H1 (cell line): ENCODE measurements at regions not wholly inside any gene's neighbourhood (a gene's known extent, or its start where the extent isn't known, plus 50 kb on each side); places are given as distances from the start of the nearest gene placed in this dataset.

Experiments used
- CTCF ChIA-PET: fragments of 300-600 bp; sonication (Branson Sonifier 250); formaldehyde crosslinking; loops from one replicate; lab custom pipeline; 2021; ENCODE audit not compliant: partially characterized antibody; lab: Charles Lee
- POLR2A ChIA-PET: fragments of 300-600 bp; sonication (Branson Sonifier 250); formaldehyde crosslinking; loops from one replicate; lab custom pipeline; 2021; ENCODE audit warnings: inconsistent platforms; ENCODE audit not compliant: partially characterized antibody; lab: Charles Lee
- DNase-seq, 2 experiments: peaks; one replicate each; pipeline versions ENCODE4 v3.0.0 to v3.0.0-alpha.2; 2010 to 2022; ENCODE audit warnings: low spot score in 2 of 2, low read depth in 1 of 2, mixed read lengths in 1 of 2
- FAIRE-seq: peaks from 2 replicates; lab custom pipeline; 2011; peaks lifted over from hg19 to GRCh38; lab: Jason Lieb, UNC
- H2AFZ ChIP-seq: 2 replicates; pipeline ENCODE4 v1.8.1; 2012; ENCODE audit warnings: low read length, inconsistent platforms
- H2AK5ac ChIP-seq: 2 replicates; pipeline ENCODE4 v1.6.1; 2013; ENCODE audit warnings: low read depth, low read length
- H2BK120ac ChIP-seq: replicated peaks from 2 replicates; pipeline ENCODE3; 2013; ENCODE audit warnings: low read depth, low read length, inconsistent platforms
- H2BK12ac ChIP-seq: 2 replicates; pipeline ENCODE4 v1.6.1; 2013; ENCODE audit warnings: low read depth, low read length
- H2BK15ac ChIP-seq: 2 replicates; pipeline ENCODE4 v1.6.1; 2013; ENCODE audit warnings: low read length
- H2BK20ac ChIP-seq: 2 replicates; pipeline ENCODE4 v1.6.1; 2013; ENCODE audit warnings: low read length
- H2BK5ac ChIP-seq: 2 replicates; pipeline ENCODE4 v1.6.1; 2013; ENCODE audit warnings: low read depth, low read length
- H3K14ac ChIP-seq: 2 replicates; pipeline ENCODE4 v1.6.1; 2013; ENCODE audit warnings: inconsistent platforms; ENCODE audit not compliant: insufficient read length
- H3K18ac ChIP-seq: 2 replicates; pipeline ENCODE4 v1.6.1; 2013; ENCODE audit warnings: low read length; ENCODE audit errors: extremely low read depth
- H3K23ac ChIP-seq: 2 replicates; pipeline ENCODE4 v1.6.1; 2013; ENCODE audit warnings: inconsistent platforms; ENCODE audit not compliant: insufficient read length
- H3K23me2 ChIP-seq: 2 replicates; pipeline ENCODE4 v1.6.1; 2013; ENCODE audit warnings: low read depth, low read length
- H3K27ac ChIP-seq: 2 replicates; pipeline ENCODE4 v1.6.1; 2011; ENCODE audit warnings: low read depth, low read length, inconsistent platforms
- H3K27me3 ChIP-seq, 4 experiments: replicated peaks in 1 of 4; 1 replicate in 1 of 4; 2 replicates in 3 of 4; pipeline versions ENCODE4 v1.6.1 to v1.8.1; 2011 to 2013; ENCODE audit warnings: low read length in 3 of 4, mild to moderate bottlenecking in 3 of 4, inconsistent platforms in 2 of 4, mixed read lengths in 2 of 4, moderate library complexity in 1 of 4; ENCODE audit not compliant: control insufficient read depth in 3 of 4, insufficient read depth in 3 of 4; ENCODE audit errors: extremely low read depth in 1 of 4
- H3K36me3 ChIP-seq, 4 experiments: 2 replicates each; pipeline versions ENCODE4 v1.6.1 to v1.8.1; 2011 to 2013; ENCODE audit warnings: mild to moderate bottlenecking in 4 of 4, low read length in 3 of 4, moderate library complexity in 2 of 4, control low read depth in 1 of 4, inconsistent platforms in 1 of 4; ENCODE audit not compliant: insufficient read depth in 4 of 4, control insufficient read depth in 2 of 4
- H3K4ac ChIP-seq: replicated peaks from 2 replicates; pipeline ENCODE3; 2013; ENCODE audit warnings: low read length, low read depth, mixed read lengths, inconsistent platforms; ENCODE audit not compliant: insufficient read length
- H3K4me1 ChIP-seq, 4 experiments: replicated peaks in 1 of 4; 1 replicate in 1 of 4; 2 replicates in 3 of 4; pipeline versions ENCODE4 v1.6.1 to v1.8.1; 2011 to 2013; ENCODE audit warnings: low read length in 3 of 4, inconsistent platforms in 2 of 4, mixed read lengths in 1 of 4; ENCODE audit not compliant: insufficient read depth in 4 of 4, control insufficient read depth in 3 of 4
- H3K4me2 ChIP-seq, 2 experiments: 2 replicates each; pipeline versions ENCODE4 v1.6.1 to v1.8.1; 2011 to 2013; ENCODE audit warnings: low read depth in 2 of 2, low read length in 2 of 2, control low read depth in 1 of 2, inconsistent platforms in 1 of 2, mild to moderate bottlenecking in 1 of 2; ENCODE audit not compliant: insufficient read depth in 1 of 2
- H3K4me3 ChIP-seq, 4 experiments: fragments of 200-600, 300-600 bp in 1 of 4; sonication (generic), shearing (Covaris generic), sonication (Bioruptor Twin) in 1 of 4; 2 replicates each; pipeline versions ENCODE4 v1.5.1 to v1.8.1; 2011 to 2016; ENCODE audit warnings: low read length in 4 of 4, low read depth in 3 of 4, control low read depth in 2 of 4, inconsistent platforms in 2 of 4, mild to moderate bottlenecking in 2 of 4, mixed read lengths in 1 of 4, moderate library complexity in 1 of 4; ENCODE audit not compliant: insufficient read depth in 2 of 4; ENCODE audit errors: extremely low read depth in 1 of 4
- H3K56ac ChIP-seq: replicated peaks from 2 replicates; pipeline ENCODE3; 2013; ENCODE audit warnings: low read depth, mild to moderate bottlenecking, mixed read lengths, low read length, inconsistent platforms; ENCODE audit not compliant: insufficient read length
- H3K79me1 ChIP-seq: 2 replicates; pipeline ENCODE4 v1.6.1; 2013; ENCODE audit warnings: low read depth, low read length, control low read depth
- H3K79me2 ChIP-seq, 2 experiments: 2 replicates each; pipeline versions ENCODE4 v1.6.1 to v1.8.1; 2012 to 2013; ENCODE audit warnings: low read length in 2 of 2, mild to moderate bottlenecking in 2 of 2, inconsistent platforms in 1 of 2; ENCODE audit not compliant: insufficient read depth in 2 of 2, control insufficient read depth in 1 of 2
- H3K9ac ChIP-seq, 4 experiments: replicated peaks in 1 of 4; 1 replicate in 1 of 4; 2 replicates in 3 of 4; pipeline versions ENCODE4 v1.6.1 to v1.8.1; 2011 to 2013; ENCODE audit warnings: low read depth in 3 of 4, low read length in 3 of 4, control low read depth in 2 of 4, mild to moderate bottlenecking in 2 of 4, moderate library complexity in 2 of 4, inconsistent platforms in 1 of 4; ENCODE audit errors: extremely low read depth in 1 of 4
- H3K9me3 ChIP-seq, 2 experiments: 2 replicates each; pipeline versions ENCODE4 v1.6.1 to v1.8.1; 2012 to 2013; ENCODE audit warnings: mild to moderate bottlenecking in 2 of 2, moderate library complexity in 2 of 2, control low read depth in 1 of 2, inconsistent platforms in 1 of 2, low read depth in 1 of 2, low read length in 1 of 2, mixed read lengths in 1 of 2; ENCODE audit not compliant: insufficient read depth in 2 of 2
- H4K20me1 ChIP-seq, 2 experiments: replicated peaks in 1 of 2; 2 replicates each; pipeline versions ENCODE3 to v1.8.1; 2011 to 2013; ENCODE audit warnings: inconsistent platforms in 2 of 2, low read length in 2 of 2, mild to moderate bottlenecking in 1 of 2; ENCODE audit not compliant: insufficient read depth in 2 of 2, control insufficient read depth in 1 of 2
- H4K5ac ChIP-seq: 2 replicates; pipeline ENCODE4 v1.6.1; 2013; ENCODE audit warnings: low read length, low read depth, mixed read lengths, inconsistent platforms; ENCODE audit not compliant: insufficient read length
- H4K8ac ChIP-seq: 2 replicates; pipeline ENCODE4 v1.8.0; 2013; ENCODE audit warnings: mild to moderate bottlenecking, moderate library complexity, low read length, inconsistent platforms; ENCODE audit not compliant: insufficient read depth; ENCODE audit errors: extremely low read depth
- H4K91ac ChIP-seq: replicated peaks from 2 replicates; pipeline ENCODE3; 2013; ENCODE audit warnings: low read length, mixed read lengths, inconsistent platforms; ENCODE audit not compliant: insufficient read length
- RAD21 ChIP-seq, 2 experiments: IDR thresholded peaks in 1 of 2; conservative IDR thresholded peaks in 1 of 2; 2 replicates each; pipeline ENCODE4 v1.6.1; 2011; ENCODE audit warnings: low read depth in 2 of 2, low read length in 2 of 2, improper control_type of control experiment in 1 of 2, inconsistent platforms in 1 of 2, mild to moderate bottlenecking in 1 of 2, moderate library complexity in 1 of 2
- RBBP5 ChIP-seq: IDR thresholded peaks from 2 replicates; pipeline ENCODE4 v1.7.1; 2012; ENCODE audit warnings: low read depth, mild to moderate bottlenecking, inconsistent platforms, low read length, moderate library complexity, borderline replicate concordance
- SP2 ChIP-seq: IDR thresholded peaks from 2 replicates; pipeline ENCODE4 v1.6.1; 2012; ENCODE audit warnings: mild to moderate bottlenecking, low read length, inconsistent platforms
- SP4 ChIP-seq: IDR thresholded peaks from 2 replicates; pipeline ENCODE4 v1.6.1; 2012; ENCODE audit warnings: low read length, inconsistent platforms
- TAF1 ChIP-seq: IDR thresholded peaks from 2 replicates; pipeline ENCODE4 v1.6.1; 2011; ENCODE audit warnings: mild to moderate bottlenecking, low read depth, low read length
- TCF12 ChIP-seq: IDR thresholded peaks from 2 replicates; pipeline ENCODE4 v1.6.1; 2011; ENCODE audit warnings: low read depth, mild to moderate bottlenecking, low read length
- WGBS, 2 experiments: shearing (Covaris generic) in 1 of 2; methylation state at CpG; one replicate each; pipeline versions ENCODE4 v1.1.6 to v1.1.7; 2013 to 2015; ENCODE audit warnings: low lambda C conversion rate in 2 of 2, mixed read lengths in 2 of 2, inconsistent platforms in 1 of 2, low coverage in 1 of 2, missing lambda C conversion rate in 1 of 2; ENCODE audit not compliant: insufficient replicate concordance in 2 of 2, insufficient coverage in 1 of 2, insufficient read length in 1 of 2; ENCODE audit errors: extremely low coverage in 1 of 2, missing lambda C conversion rate in 1 of 2; 5-methylcytosine and 5-hydroxymethylcytosine counted together
- TF ChIP-seq, protein P1 (sequence below): IDR thresholded peaks from 2 replicates; pipeline ENCODE4 v1.6.1; 2012; ENCODE audit warnings: inconsistent platforms
- TF ChIP-seq, protein P2 (sequence below), 3 experiments: IDR thresholded peaks; 1 replicate in 2 of 3; 2 replicates in 1 of 3; pipeline versions ENCODE4 v1.5.1 to v1.6.1; 2011; ENCODE audit warnings: low read length in 3 of 3, mild to moderate bottlenecking in 3 of 3, inconsistent platforms in 2 of 3, low read depth in 1 of 3, moderate library complexity in 1 of 3; ENCODE audit not compliant: insufficient read depth in 1 of 3; ENCODE audit errors: control extremely low read depth in 1 of 3
- TF ChIP-seq, protein P3 (sequence below): IDR thresholded peaks from 2 replicates; pipeline ENCODE4 v1.6.1; 2011; ENCODE audit warnings: low read length, improper control_type of control experiment

DNA sequence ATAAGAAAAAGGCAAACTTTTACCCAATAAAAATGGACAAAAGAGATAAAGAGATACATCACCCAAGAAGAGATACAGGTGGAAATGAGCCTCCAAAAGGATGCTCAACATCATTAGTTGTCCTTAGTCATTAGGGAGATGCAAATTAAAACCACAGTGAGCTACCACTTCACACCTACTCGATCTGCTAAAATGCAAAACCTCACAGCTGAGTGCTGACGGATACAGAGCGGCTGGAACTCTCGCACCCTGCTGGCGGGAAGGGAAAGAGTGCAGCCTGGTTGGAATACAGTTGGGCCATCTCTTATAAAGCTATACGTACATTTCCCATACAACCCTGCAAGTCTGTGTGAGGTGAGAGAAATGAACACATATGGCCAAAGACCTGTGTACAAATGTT, 78.5 kb upstream of the PRR20G start:
- H4K20me1 ChIP-seq = no peaks in the 10 kb centered on the region
- H3K9ac ChIP-seq = no peak overlapping the region
- no peak overlapping the region for H3K27ac ChIP-seq
- H2BK12ac ChIP-seq = no peak overlapping the region
- TF ChIP-seq SP2 (no peak), RBBP5 (no peak), RAD21 (IDR thresholded peaks at IDR 0.05 in 1 of 2, conservative IDR thresholded peaks at IDR 0.05 in 1 of 2; ENCODE audit: low read depth in 2 of 2, low read length in 2 of 2) (peak; percentile 20 to 40; a peak in 3 of 4 replicates), TAF1 (no peak), TCF12 (no peak), SP4 (no peak)
- TF ChIP-seq, protein P1, sequence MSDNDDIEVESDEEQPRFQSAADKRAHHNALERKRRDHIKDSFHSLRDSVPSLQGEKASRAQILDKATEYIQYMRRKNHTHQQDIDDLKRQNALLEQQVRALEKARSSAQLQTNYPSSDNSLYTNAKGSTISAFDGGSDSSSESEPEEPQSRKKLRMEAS = no peak
- TF ChIP-seq, protein P2, sequence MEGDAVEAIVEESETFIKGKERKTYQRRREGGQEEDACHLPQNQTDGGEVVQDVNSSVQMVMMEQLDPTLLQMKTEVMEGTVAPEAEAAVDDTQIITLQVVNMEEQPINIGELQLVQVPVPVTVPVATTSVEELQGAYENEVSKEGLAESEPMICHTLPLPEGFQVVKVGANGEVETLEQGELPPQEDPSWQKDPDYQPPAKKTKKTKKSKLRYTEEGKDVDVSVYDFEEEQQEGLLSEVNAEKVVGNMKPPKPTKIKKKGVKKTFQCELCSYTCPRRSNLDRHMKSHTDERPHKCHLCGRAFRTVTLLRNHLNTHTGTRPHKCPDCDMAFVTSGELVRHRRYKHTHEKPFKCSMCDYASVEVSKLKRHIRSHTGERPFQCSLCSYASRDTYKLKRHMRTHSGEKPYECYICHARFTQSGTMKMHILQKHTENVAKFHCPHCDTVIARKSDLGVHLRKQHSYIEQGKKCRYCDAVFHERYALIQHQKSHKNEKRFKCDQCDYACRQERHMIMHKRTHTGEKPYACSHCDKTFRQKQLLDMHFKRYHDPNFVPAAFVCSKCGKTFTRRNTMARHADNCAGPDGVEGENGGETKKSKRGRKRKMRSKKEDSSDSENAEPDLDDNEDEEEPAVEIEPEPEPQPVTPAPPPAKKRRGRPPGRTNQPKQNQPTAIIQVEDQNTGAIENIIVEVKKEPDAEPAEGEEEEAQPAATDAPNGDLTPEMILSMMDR (IDR thresholded peaks at IDR 0.05; ENCODE audit: control extremely low read depth in 1 of 3, insufficient read depth in 1 of 3, low read depth in 1 of 3, low read length in 3 of 3) = peak in 2 of 3 experiments; percentile 46 to 51; a peak in 3 of 4 replicates
- TF ChIP-seq, protein P3, sequence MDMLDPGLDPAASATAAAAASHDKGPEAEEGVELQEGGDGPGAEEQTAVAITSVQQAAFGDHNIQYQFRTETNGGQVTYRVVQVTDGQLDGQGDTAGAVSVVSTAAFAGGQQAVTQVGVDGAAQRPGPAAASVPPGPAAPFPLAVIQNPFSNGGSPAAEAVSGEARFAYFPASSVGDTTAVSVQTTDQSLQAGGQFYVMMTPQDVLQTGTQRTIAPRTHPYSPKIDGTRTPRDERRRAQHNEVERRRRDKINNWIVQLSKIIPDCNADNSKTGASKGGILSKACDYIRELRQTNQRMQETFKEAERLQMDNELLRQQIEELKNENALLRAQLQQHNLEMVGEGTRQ = no peak
- no peak overlapping the region for H2AK5ac ChIP-seq
- H3K36me3 ChIP-seq = no peaks in the 10 kb centered on the region; a peak in 2 of 8 replicates
- no peak overlapping the region for H2BK120ac ChIP-seq
- H3K4me1 ChIP-seq = peaks cover 0 to 9% (median 0%) of the 10 kb centered on the region in 4 experiments; a peak in 2 of 7 replicates
- H3K79me1 ChIP-seq = no peaks in the 10 kb centered on the region
- H2BK20ac ChIP-seq = no peak overlapping the region
- no peak overlapping the region for H2AFZ ChIP-seq
- H3K18ac ChIP-seq = no peak overlapping the region
- H3K23ac ChIP-seq = no peak overlapping the region
- 50% methylated on average over 6 of the region's 6 CpGs; no CpG with 5 or more reads in 1 of the 2 experiments for WGBS, 2 experiments
- ChIA-PET POLR2A (interaction anchor here (1.1 kb wide), 1 partner anchor 99 kb away, joined by 3 read pairs; no protein-coding TSS in a partner anchor), CTCF (interaction anchor here (1.0 to 3.2 kb wide), 9 partner anchors 9 to 276 kb away, joined by 3 to 25 read pairs (median 4); no protein-coding TSS in a partner anchor)
- DNase-seq = no peak
- no peak overlapping the region for H3K56ac ChIP-seq
- H2BK15ac ChIP-seq = no peak overlapping the region
- no peak overlapping the region for H4K5ac ChIP-seq
- H2BK5ac ChIP-seq = no peak overlapping the region
- no peak overlapping the region for H3K4ac ChIP-seq
- H3K14ac ChIP-seq = no peak overlapping the region
- H3K4me2 ChIP-seq = no peak overlapping the region
- H3K27me3 ChIP-seq = no peaks in the 10 kb centered on the region; a peak in 1 of 7 replicates
- H3K79me2 ChIP-seq = no peaks in the 10 kb centered on the region
- no peaks in the 10 kb centered on the region for H3K23me2 ChIP-seq
- H3K4me3 ChIP-seq = no peak overlapping the region
- H4K91ac ChIP-seq = no peak overlapping the region
- no peak overlapping the region for H4K8ac ChIP-seq
- peak; percentile 52 for FAIRE-seq
- H3K9me3 ChIP-seq = no peaks in the 10 kb centered on the region
